ENCODE measurements at regions not wholly inside any gene's neighbourhood (a gene's known extent, or its start where the extent isn't known, plus 50 kb on each side); places are given as distances from the start of the nearest gene placed in this dataset.
A peak's percentile ranks its signal among the peaks of the same experiment; 100 is the strongest.

DNA sequence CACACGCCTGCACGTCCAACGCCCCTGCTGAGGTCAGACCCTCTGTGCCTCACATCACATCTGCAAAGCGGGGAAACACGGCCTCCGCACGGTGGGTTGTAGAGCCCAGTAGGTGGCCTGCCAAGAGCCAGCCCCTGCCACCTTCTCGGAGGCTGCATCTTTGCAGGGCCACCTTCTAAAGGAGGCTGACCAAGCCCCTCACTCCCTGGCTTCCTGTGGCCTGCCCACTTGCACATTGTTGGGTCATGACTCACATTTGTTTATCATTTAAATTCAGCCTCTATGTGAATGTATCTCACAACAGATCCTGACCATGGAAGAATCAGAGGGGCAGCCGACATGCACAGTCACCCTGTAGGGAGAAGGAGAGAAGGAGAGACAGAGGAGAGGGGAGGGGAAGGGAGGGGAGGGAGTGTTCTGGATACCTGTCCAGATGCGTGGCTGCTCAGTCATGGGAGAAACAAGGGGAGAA is 319.5 kb upstream of the DIO3 start:
- ChIA-PET POLR2A (no interaction called here), CTCF (interaction anchor here (0.6 kb wide), 1 partner anchor 338 kb away, joined by 3 read pairs; the partner anchor contains the start of gene RTL1)

DNA sequence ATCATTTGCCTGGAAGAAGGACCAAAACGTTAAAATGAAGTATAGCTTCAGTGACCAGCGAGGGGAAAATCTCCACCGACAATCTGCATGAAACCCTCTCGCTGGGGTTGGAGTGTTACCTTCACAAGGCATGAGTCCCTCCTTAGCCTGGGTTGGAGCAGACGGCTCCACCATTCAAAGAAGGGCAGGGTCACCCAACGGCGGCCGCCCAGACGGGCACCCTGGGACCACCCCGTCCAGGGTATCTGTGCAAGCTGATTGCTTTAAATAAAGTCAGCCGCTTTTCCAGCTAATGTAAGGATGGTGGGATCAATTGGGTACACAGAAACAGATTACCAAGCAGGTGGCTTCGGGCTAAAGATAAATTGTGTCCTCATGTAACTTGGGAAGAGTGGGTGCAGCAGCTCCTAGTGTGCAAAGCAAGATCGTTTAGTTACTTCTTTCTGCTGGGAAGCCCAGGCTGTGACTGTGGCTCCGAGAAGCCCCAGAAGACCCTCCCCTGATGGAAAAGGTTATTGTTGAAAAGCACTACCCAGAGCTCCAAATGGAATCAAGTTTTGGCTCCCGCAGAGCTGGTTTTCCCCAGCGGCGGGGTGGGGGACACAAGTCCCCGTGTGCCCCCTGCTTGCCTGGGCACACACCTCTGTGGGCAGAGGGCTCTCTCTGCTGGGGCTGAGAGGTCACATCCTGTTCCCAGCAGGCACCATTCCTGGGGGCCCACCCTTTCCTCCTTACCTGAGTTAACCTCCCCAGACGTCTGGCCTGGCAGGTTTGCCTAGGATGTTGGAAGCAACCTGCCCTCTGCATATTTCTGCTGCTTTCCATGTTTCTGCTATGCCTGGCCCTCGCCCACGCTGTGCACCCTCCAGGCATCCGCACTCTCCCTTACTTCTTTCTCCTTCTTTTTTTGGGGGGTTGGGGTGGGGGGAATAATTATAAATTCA is 318.6 kb upstream of the DIO3 start:
- Histone ChIP-seq H3K4me1 (ENCODE audit: control insufficient read depth in 1 of 2, insufficient read depth in 2 of 2, low read depth in 1 of 2, low read length in 1 of 2) (no peaks in the 10 kb centered on the region; a peak in 1 of 4 replicates), H3K9me3 (no peaks in the 10 kb centered on the region), H3K27me3 (ENCODE audit: insufficient read depth) (no peaks in the 10 kb centered on the region), H3F3A (replicated peaks; ENCODE audit: insufficient read depth) (no peaks in the 10 kb centered on the region), H4K20me1 (ENCODE audit: insufficient read depth) (no peaks in the 10 kb centered on the region), H3K9ac (no peak overlapping the region), H3K36me3 (replicated peaks in 1 of 2; ENCODE audit: control insufficient read depth in 1 of 2, insufficient read depth in 2 of 2, low read length in 1 of 2) (no peaks in the 10 kb centered on the region), H3K79me2 (ENCODE audit: insufficient read depth) (no peaks in the 10 kb centered on the region), H2AFZ (ENCODE audit: low read depth) (no peak overlapping the region), H3K4me3 (ENCODE audit: low read depth in 2 of 2, low read length in 1 of 2) (no peak overlapping the region), H3K4me2 (no peak overlapping the region), H3K27ac (ENCODE audit: low read depth in 2 of 2, low read length in 1 of 2) (no peak overlapping the region), H3K9me2 (no peaks in the 10 kb centered on the region)
- ChIA-PET POLR2A (interaction anchor here (0.6 kb wide), 1 partner anchor 566 kb away, joined by 3 read pairs; no protein-coding TSS in a partner anchor), CTCF (interaction anchor here (0.6 kb wide), 1 partner anchor 339 kb away, joined by 3 read pairs; the partner anchor contains the start of gene RTL1)
- WGBS (ENCODE audit: low lambda C conversion rate): 61% methylated on average over 19 of the region's 22 CpGs
- DNase-seq: peak; percentile 10
- TF ChIP-seq, protein P1, sequence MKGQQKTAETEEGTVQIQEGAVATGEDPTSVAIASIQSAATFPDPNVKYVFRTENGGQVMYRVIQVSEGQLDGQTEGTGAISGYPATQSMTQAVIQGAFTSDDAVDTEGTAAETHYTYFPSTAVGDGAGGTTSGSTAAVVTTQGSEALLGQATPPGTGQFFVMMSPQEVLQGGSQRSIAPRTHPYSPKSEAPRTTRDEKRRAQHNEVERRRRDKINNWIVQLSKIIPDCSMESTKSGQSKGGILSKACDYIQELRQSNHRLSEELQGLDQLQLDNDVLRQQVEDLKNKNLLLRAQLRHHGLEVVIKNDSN (IDR thresholded peaks at IDR 0.05; ENCODE audit: borderline replicate concordance, low read depth): no peak
- TF ChIP-seq ELF1 (IDR thresholded peaks at IDR 0.05): no peak
- TF ChIP-seq, protein P2, sequence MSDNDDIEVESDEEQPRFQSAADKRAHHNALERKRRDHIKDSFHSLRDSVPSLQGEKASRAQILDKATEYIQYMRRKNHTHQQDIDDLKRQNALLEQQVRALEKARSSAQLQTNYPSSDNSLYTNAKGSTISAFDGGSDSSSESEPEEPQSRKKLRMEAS (IDR thresholded peaks at IDR 0.05; ENCODE audit: low read depth): no peak
- TF ChIP-seq RCOR1 (IDR thresholded peaks at IDR 0.05; ENCODE audit: low read length): no peak
- TF ChIP-seq, protein P3, sequence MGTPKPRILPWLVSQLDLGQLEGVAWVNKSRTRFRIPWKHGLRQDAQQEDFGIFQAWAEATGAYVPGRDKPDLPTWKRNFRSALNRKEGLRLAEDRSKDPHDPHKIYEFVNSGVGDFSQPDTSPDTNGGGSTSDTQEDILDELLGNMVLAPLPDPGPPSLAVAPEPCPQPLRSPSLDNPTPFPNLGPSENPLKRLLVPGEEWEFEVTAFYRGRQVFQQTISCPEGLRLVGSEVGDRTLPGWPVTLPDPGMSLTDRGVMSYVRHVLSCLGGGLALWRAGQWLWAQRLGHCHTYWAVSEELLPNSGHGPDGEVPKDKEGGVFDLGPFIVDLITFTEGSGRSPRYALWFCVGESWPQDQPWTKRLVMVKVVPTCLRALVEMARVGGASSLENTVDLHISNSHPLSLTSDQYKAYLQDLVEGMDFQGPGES (IDR thresholded peaks at IDR 0.05; ENCODE audit: low read depth, low read length): no peak
- TF ChIP-seq FOXM1 (IDR thresholded peaks at IDR 0.05; ENCODE audit: low read depth): no peak
- no peak for TF ChIP-seq SMC3 (IDR thresholded peaks at IDR 0.05; ENCODE audit: low read depth, low read length)
- TF ChIP-seq, protein P4, sequence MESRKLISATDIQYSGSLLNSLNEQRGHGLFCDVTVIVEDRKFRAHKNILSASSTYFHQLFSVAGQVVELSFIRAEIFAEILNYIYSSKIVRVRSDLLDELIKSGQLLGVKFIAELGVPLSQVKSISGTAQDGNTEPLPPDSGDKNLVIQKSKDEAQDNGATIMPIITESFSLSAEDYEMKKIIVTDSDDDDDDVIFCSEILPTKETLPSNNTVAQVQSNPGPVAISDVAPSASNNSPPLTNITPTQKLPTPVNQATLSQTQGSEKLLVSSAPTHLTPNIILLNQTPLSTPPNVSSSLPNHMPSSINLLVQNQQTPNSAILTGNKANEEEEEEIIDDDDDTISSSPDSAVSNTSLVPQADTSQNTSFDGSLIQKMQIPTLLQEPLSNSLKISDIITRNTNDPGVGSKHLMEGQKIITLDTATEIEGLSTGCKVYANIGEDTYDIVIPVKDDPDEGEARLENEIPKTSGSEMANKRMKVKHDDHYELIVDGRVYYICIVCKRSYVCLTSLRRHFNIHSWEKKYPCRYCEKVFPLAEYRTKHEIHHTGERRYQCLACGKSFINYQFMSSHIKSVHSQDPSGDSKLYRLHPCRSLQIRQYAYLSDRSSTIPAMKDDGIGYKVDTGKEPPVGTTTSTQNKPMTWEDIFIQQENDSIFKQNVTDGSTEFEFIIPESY (IDR thresholded peaks at IDR 0.05; ENCODE audit: borderline replicate concordance, low read depth): no peak
- TF ChIP-seq GABPA (IDR thresholded peaks at IDR 0.05; ENCODE audit: low read depth): no peak
- no peak for TF ChIP-seq JUND (IDR thresholded peaks at IDR 0.05)
- TF ChIP-seq, protein P5, sequence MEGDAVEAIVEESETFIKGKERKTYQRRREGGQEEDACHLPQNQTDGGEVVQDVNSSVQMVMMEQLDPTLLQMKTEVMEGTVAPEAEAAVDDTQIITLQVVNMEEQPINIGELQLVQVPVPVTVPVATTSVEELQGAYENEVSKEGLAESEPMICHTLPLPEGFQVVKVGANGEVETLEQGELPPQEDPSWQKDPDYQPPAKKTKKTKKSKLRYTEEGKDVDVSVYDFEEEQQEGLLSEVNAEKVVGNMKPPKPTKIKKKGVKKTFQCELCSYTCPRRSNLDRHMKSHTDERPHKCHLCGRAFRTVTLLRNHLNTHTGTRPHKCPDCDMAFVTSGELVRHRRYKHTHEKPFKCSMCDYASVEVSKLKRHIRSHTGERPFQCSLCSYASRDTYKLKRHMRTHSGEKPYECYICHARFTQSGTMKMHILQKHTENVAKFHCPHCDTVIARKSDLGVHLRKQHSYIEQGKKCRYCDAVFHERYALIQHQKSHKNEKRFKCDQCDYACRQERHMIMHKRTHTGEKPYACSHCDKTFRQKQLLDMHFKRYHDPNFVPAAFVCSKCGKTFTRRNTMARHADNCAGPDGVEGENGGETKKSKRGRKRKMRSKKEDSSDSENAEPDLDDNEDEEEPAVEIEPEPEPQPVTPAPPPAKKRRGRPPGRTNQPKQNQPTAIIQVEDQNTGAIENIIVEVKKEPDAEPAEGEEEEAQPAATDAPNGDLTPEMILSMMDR (IDR thresholded peaks at IDR 0.05): no peak
- no peak for TF ChIP-seq NRF1 (IDR thresholded peaks at IDR 0.05; ENCODE audit: low read depth, low read length)
- TF ChIP-seq, protein P6, sequence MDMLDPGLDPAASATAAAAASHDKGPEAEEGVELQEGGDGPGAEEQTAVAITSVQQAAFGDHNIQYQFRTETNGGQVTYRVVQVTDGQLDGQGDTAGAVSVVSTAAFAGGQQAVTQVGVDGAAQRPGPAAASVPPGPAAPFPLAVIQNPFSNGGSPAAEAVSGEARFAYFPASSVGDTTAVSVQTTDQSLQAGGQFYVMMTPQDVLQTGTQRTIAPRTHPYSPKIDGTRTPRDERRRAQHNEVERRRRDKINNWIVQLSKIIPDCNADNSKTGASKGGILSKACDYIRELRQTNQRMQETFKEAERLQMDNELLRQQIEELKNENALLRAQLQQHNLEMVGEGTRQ (IDR thresholded peaks at IDR 0.05; ENCODE audit: borderline replicate concordance, low read depth, low read length): no peak
- no peak for TF ChIP-seq YY1 (IDR thresholded peaks at IDR 0.05; ENCODE audit: low read depth)
- TF ChIP-seq CHD2 (IDR thresholded peaks at IDR 0.05; ENCODE audit: low read length, partially characterized antibody): no peak
- TF ChIP-seq GATA2 (CRISPR knock-in tag; IDR thresholded peaks at IDR 0.05): no peak

More for the DNA sequence above, 319.5 kb upstream of the DIO3 start:
- TF ChIP-seq, protein P3 (IDR thresholded peaks at IDR 0.05; ENCODE audit: low read depth, low read length): no peak
- Histone ChIP-seq H3K4me3 (ENCODE audit: low read depth in 2 of 2, low read length in 1 of 2) (no peak overlapping the region), H3K4me1 (ENCODE audit: control insufficient read depth in 1 of 2, insufficient read depth in 2 of 2, low read depth in 1 of 2, low read length in 1 of 2) (peaks cover 0 to 6% of the 10 kb centered on the region in 2 experiments; a peak in 1 of 4 replicates), H3K4me2 (no peak overlapping the region), H3K36me3 (replicated peaks in 1 of 2; ENCODE audit: control insufficient read depth in 1 of 2, insufficient read depth in 2 of 2, low read length in 1 of 2) (no peaks in the 10 kb centered on the region), H3K9ac (no peak overlapping the region), H3K27ac (ENCODE audit: low read depth in 2 of 2, low read length in 1 of 2) (no peak overlapping the region), H4K20me1 (ENCODE audit: insufficient read depth) (no peaks in the 10 kb centered on the region), H3F3A (replicated peaks; ENCODE audit: insufficient read depth) (no peaks in the 10 kb centered on the region), H3K9me3 (no peaks in the 10 kb centered on the region), H2AFZ (ENCODE audit: low read depth) (no peak overlapping the region), H3K27me3 (ENCODE audit: insufficient read depth) (no peaks in the 10 kb centered on the region), H3K9me2 (no peaks in the 10 kb centered on the region), H3K79me2 (ENCODE audit: insufficient read depth) (no peaks in the 10 kb centered on the region)
- WGBS (ENCODE audit: low lambda C conversion rate): 43% methylated on average over 4 of the region's 10 CpGs
- no peak for DNase-seq

All from SK-N-SH (cell line).